ENCODE measurements at regions not wholly inside any gene's neighbourhood (a gene's known extent, or its start where the extent isn't known, plus 50 kb on each side); places are given as distances from the start of the nearest gene placed in this dataset.

DNA sequence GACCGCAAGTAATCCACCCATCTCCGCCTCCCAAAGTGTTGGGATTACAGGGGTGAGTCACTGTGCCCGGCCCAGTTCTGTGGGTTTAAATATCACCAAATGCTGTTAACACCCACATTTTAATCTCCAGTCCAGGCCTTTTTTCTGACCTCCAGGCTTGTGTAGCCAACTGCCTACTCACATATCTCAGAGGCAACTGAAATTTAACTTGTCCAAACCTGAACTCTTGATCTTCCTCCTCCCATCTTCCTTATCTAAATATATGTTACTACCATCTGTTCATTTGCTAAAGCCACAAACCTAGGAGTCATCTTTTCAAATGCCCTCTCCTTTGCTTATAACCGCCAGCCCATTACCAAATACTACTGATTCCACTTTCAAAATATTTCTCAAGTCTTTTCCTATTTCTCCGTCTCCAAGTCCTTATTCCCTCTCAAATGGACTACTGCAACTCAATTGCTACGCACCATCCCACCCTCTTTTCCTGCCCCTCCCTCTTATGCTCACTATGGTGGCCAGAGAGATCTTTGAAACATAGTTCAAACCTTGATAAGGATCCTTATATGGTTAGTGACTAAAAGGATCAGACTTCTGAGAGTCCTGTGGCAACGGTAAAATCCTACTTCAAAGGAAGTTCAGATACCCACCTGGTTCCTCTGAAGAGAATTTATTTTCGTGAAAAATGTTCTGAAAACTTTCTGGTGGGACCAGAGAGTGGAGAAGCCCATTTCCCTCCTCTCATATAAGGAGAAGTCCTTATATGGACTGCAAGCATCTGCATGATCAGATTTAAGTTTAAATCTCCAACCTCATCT, 78.5 kb upstream of the CDC42BPA start (continued):
- TF ChIP-seq, protein P1, sequence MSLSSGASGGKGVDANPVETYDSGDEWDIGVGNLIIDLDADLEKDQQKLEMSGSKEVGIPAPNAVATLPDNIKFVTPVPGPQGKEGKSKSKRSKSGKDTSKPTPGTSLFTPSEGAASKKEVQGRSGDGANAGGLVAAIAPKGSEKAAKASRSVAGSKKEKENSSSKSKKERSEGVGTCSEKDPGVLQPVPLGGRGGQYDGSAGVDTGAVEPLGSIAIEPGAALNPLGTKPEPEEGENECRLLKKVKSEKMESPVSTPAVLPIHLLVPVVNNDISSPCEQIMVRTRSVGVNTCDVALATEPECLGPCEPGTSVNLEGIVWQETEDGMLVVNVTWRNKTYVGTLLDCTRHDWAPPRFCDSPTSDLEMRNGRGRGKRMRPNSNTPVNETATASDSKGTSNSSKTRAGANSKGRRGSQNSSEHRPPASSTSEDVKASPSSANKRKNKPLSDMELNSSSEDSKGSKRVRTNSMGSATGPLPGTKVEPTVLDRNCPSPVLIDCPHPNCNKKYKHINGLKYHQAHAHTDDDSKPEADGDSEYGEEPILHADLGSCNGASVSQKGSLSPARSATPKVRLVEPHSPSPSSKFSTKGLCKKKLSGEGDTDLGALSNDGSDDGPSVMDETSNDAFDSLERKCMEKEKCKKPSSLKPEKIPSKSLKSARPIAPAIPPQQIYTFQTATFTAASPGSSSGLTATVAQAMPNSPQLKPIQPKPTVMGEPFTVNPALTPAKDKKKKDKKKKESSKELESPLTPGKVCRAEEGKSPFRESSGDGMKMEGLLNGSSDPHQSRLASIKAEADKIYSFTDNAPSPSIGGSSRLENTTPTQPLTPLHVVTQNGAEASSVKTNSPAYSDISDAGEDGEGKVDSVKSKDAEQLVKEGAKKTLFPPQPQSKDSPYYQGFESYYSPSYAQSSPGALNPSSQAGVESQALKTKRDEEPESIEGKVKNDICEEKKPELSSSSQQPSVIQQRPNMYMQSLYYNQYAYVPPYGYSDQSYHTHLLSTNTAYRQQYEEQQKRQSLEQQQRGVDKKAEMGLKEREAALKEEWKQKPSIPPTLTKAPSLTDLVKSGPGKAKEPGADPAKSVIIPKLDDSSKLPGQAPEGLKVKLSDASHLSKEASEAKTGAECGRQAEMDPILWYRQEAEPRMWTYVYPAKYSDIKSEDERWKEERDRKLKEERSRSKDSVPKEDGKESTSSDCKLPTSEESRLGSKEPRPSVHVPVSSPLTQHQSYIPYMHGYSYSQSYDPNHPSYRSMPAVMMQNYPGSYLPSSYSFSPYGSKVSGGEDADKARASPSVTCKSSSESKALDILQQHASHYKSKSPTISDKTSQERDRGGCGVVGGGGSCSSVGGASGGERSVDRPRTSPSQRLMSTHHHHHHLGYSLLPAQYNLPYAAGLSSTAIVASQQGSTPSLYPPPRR (CRISPR knock-in tag; IDR thresholded peaks at IDR 0.05; ENCODE audit: borderline replicate concordance) = no peak
- peak; percentile 84 for TF ChIP-seq SMAD1 (IDR thresholded peaks at IDR 0.05; ENCODE audit: low read depth, low read length, partially characterized antibody)
- TF ChIP-seq, protein P2, sequence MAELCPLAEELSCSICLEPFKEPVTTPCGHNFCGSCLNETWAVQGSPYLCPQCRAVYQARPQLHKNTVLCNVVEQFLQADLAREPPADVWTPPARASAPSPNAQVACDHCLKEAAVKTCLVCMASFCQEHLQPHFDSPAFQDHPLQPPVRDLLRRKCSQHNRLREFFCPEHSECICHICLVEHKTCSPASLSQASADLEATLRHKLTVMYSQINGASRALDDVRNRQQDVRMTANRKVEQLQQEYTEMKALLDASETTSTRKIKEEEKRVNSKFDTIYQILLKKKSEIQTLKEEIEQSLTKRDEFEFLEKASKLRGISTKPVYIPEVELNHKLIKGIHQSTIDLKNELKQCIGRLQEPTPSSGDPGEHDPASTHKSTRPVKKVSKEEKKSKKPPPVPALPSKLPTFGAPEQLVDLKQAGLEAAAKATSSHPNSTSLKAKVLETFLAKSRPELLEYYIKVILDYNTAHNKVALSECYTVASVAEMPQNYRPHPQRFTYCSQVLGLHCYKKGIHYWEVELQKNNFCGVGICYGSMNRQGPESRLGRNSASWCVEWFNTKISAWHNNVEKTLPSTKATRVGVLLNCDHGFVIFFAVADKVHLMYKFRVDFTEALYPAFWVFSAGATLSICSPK (IDR thresholded peaks at IDR 0.05; ENCODE audit: borderline replicate concordance) = no peak
- TF ChIP-seq SLC30A9 (CRISPR knock-in tag; IDR thresholded peaks at IDR 0.05) = no peak
- TF ChIP-seq ZNF707 (CRISPR knock-in tag; conservative IDR thresholded peaks at IDR 0.05) = no peak; the same call in 1 of the 2 replicates
- peak; percentile 68; the same call in 1 of the 2 replicates for TF ChIP-seq POLR2H (tag; IDR thresholded peaks at IDR 0.05; ENCODE audit: low read depth)
- TF ChIP-seq ZNF584 (CRISPR knock-in tag; IDR thresholded peaks at IDR 0.05; ENCODE audit: low read depth) = peak; percentile 85; the same call in 1 of the 2 replicates
- TF ChIP-seq ZNF699 (CRISPR knock-in tag; IDR thresholded peaks at IDR 0.05; ENCODE audit: insufficient replicate concordance) = no peak
- no peak for TF ChIP-seq ARID2 (IDR thresholded peaks at IDR 0.05)
- no peak for TF ChIP-seq XRCC3 (IDR thresholded peaks at IDR 0.05)
- TF ChIP-seq, protein P3, sequence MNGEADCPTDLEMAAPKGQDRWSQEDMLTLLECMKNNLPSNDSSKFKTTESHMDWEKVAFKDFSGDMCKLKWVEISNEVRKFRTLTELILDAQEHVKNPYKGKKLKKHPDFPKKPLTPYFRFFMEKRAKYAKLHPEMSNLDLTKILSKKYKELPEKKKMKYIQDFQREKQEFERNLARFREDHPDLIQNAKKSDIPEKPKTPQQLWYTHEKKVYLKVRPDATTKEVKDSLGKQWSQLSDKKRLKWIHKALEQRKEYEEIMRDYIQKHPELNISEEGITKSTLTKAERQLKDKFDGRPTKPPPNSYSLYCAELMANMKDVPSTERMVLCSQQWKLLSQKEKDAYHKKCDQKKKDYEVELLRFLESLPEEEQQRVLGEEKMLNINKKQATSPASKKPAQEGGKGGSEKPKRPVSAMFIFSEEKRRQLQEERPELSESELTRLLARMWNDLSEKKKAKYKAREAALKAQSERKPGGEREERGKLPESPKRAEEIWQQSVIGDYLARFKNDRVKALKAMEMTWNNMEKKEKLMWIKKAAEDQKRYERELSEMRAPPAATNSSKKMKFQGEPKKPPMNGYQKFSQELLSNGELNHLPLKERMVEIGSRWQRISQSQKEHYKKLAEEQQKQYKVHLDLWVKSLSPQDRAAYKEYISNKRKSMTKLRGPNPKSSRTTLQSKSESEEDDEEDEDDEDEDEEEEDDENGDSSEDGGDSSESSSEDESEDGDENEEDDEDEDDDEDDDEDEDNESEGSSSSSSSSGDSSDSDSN (IDR thresholded peaks at IDR 0.05; ENCODE audit: borderline replicate concordance in 1 of 2, low read depth in 2 of 2, low read length in 2 of 2) = 0 out of 4 replicates have a peak, but pooled peaks of 1 of the 2 experiments have one; percentile 19
- TF ChIP-seq MYNN (IDR thresholded peaks at IDR 0.05) = peak; percentile 86
- no peak for TF ChIP-seq MYNN (CRISPR knock-in tag; IDR thresholded peaks at IDR 0.05)
- peak; percentile 94 for TF ChIP-seq TEAD4 (IDR thresholded peaks at IDR 0.05; ENCODE audit: low read length)
- no peak for TF ChIP-seq TEAD4 (CRISPR knock-in tag; IDR thresholded peaks at IDR 0.05; ENCODE audit: borderline replicate concordance)
- TF ChIP-seq EP300 (IDR thresholded peaks at IDR 0.05; ENCODE audit: low read length) = peak; percentile 99
- no peak for TF ChIP-seq PHTF2 (CRISPR knock-in tag; IDR thresholded peaks at IDR 0.05)
- no peak for TF ChIP-seq KDM2B (CRISPR knock-in tag; IDR thresholded peaks at IDR 0.05)
- TF ChIP-seq SREBF1 (IDR thresholded peaks at IDR 0.05; ENCODE audit: borderline replicate concordance, low read depth, low read length) = no peak
- no peak for TF ChIP-seq ZNF274 (IDR thresholded peaks at IDR 0.05; ENCODE audit: borderline replicate concordance, low read depth, low read length)
